ENCODE measurements at regions not wholly inside any gene's neighbourhood (a gene's known extent, or its start where the extent isn't known, plus 50 kb on each side); places are given as distances from the start of the nearest gene placed in this dataset.

- no peak for DNase-seq (ENCODE audit: low spot score)
These were observed 189.0 kb upstream of the RGMA start for GRCh38 chr15:93278006-93278405.

- peak; percentile 25 for DNase-seq (ENCODE audit: low spot score)
These were observed 185.2 kb upstream of the RGMA start for GRCh38 chr15:93274257-93274656.

GRCh38 chr15:93271871-93272270 is 182.9 kb upstream of the RGMA start:
- no peak for DNase-seq (ENCODE audit: low spot score)

GRCh38 chr15:93270937-93271467 is 182.0 kb upstream of the RGMA start:
- DNase-seq (ENCODE audit: low spot score) = peak; percentile 38

- no peak for DNase-seq (ENCODE audit: low spot score)
These were observed 179.1 kb upstream of the RGMA start for GRCh38 chr15:93268066-93268465.

GRCh38 chr15:93266291-93266690 is 177.3 kb upstream of the RGMA start:
- no peak for DNase-seq (ENCODE audit: low spot score)

- no peak for DNase-seq (ENCODE audit: low spot score)
These were observed 176.1 kb upstream of the RGMA start for GRCh38 chr15:93265111-93265556.

- DNase-seq (ENCODE audit: low spot score) = no peak
These were observed 172.8 kb upstream of the RGMA start for GRCh38 chr15:93261845-93262244.

GRCh38 chr15:93257920-93258319 is 168.9 kb upstream of the RGMA start:
- no peak for DNase-seq (ENCODE audit: low spot score)

GRCh38 chr15:93253681-93254080 is 164.7 kb upstream of the RGMA start:
- no peak for DNase-seq (ENCODE audit: low spot score)

- no peak for DNase-seq (ENCODE audit: low spot score)
These were observed 163.8 kb upstream of the RGMA start for GRCh38 chr15:93252780-93253179.

GRCh38 chr15:93250950-93251349 is 161.9 kb upstream of the RGMA start:
- no peak for DNase-seq (ENCODE audit: low spot score)

- no peak for DNase-seq (ENCODE audit: low spot score)
These were observed 161.2 kb upstream of the RGMA start for GRCh38 chr15:93250209-93250608.

- no peak for DNase-seq (ENCODE audit: low spot score)
These were observed 160.6 kb upstream of the RGMA start for GRCh38 chr15:93249623-93250022.

- no peak for DNase-seq (ENCODE audit: low spot score)
These were observed 158.6 kb upstream of the RGMA start for GRCh38 chr15:93247466-93248121.

- no peak for DNase-seq (ENCODE audit: low spot score)
These were observed 157.5 kb upstream of the RGMA start for GRCh38 chr15:93246266-93247242.

- DNase-seq (ENCODE audit: low spot score) = no peak
These were observed 156.6 kb upstream of the RGMA start for GRCh38 chr15:93245661-93246042.

- no peak for DNase-seq (ENCODE audit: low spot score)
These were observed 156.0 kb upstream of the RGMA start for GRCh38 chr15:93244696-93245660.

- DNase-seq (ENCODE audit: low spot score) = no peak
These were observed 154.6 kb upstream of the RGMA start for GRCh38 chr15:93243573-93243972.

- DNase-seq (ENCODE audit: low spot score) = peak; percentile 63
These were observed 152.9 kb upstream of the RGMA start for GRCh38 chr15:93241696-93242585.

GRCh38 chr15:93239993-93240392 is 151.0 kb upstream of the RGMA start:
- DNase-seq (ENCODE audit: low spot score) = no peak
